ENCODE measurements at regions not wholly inside any gene's neighbourhood (a gene's known extent, or its start where the extent isn't known, plus 50 kb on each side); places are given as distances from the start of the nearest gene placed in this dataset.
"Not testable (repeated sequence)": the region's sequence is repeated elsewhere in the genome, so short reads cannot be mapped to it uniquely, and the experiment has no call there.

DNA sequence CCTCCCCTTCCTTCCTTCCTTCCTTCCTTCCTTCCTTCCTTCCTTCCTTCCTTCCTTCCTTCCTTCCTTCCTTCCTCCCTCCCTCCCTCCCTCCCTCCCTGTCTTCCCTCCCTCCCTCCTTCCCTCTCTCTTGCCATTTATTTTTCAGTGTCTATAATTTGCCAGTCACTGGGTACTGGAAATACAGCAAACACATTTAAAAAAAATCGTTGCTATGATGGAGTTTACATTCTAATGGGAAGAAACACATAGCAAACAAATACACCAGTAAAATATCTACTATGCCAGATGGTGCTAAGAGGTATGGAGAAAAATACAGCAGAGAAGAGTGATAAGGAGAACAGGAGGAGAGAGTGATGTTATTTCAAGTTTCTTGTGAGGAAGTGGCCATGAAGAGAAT, 309.5 kb downstream of the CTH start:
- DNase-seq (ENCODE audit: low spot score in 2 of 2), result no peak
- no peak overlapping the region for H3K4me3 ChIP-seq
- no peak overlapping the region for H3K27ac ChIP-seq
- no peaks in the 10 kb centered on the region for H3K27me3 ChIP-seq
- H3K4me1 ChIP-seq, result no peaks in the 10 kb centered on the region
- WGBS, result 80% methylated on average over 1 of the region's 1 CpG
- peaks cover 4% of the 10 kb centered on the region for H3K9me3 ChIP-seq
- H3K36me3 ChIP-seq, result no peaks in the 10 kb centered on the region
- TF ChIP-seq, protein P1, sequence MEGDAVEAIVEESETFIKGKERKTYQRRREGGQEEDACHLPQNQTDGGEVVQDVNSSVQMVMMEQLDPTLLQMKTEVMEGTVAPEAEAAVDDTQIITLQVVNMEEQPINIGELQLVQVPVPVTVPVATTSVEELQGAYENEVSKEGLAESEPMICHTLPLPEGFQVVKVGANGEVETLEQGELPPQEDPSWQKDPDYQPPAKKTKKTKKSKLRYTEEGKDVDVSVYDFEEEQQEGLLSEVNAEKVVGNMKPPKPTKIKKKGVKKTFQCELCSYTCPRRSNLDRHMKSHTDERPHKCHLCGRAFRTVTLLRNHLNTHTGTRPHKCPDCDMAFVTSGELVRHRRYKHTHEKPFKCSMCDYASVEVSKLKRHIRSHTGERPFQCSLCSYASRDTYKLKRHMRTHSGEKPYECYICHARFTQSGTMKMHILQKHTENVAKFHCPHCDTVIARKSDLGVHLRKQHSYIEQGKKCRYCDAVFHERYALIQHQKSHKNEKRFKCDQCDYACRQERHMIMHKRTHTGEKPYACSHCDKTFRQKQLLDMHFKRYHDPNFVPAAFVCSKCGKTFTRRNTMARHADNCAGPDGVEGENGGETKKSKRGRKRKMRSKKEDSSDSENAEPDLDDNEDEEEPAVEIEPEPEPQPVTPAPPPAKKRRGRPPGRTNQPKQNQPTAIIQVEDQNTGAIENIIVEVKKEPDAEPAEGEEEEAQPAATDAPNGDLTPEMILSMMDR (IDR thresholded peaks at IDR 0.05), result no peak
- TF ChIP-seq EP300 (IDR thresholded peaks at IDR 0.05), result no peak
- no peak for TF ChIP-seq POLR2A (IDR thresholded peaks at IDR 0.05)
- TF ChIP-seq POLR2AphosphoS5 (IDR thresholded peaks at IDR 0.05), result no peak

DNA sequence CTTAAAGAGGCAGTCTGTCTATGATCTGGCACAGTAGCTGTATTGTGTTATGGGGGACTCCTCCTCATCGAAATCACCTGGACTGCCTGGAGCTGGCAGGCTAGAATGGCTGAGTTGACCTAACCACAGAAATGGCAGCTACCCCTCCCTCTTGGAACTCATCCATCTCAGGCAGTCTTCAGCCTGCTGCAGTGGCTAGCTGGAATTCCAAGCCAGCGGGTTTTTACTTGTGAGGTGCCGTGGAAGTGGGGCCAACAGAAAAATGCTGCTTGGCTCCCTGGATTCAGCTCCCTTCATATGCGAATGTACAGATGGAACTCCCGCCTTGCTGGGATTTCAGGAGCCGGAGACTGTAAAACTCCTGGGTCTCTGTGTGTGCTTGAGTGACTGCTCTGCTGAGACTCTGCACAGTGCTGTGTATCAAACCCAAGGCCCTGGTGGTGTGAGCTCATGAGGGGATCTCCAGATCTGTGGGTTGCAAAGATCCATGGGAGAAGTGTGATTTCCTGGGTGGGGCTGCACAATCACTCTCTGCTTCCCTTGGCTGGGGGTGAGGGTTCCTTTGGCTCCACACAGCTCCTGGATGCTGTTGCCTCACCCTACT, 316.9 kb downstream of the CTH start:
- no peak overlapping the region for H3K27ac ChIP-seq
- peaks cover 15% of the 10 kb centered on the region for H3K9me3 ChIP-seq
- no peak overlapping the region for H3K4me3 ChIP-seq
- no peak for DNase-seq (ENCODE audit: low spot score in 2 of 2)
- H3K27me3 ChIP-seq, result no peaks in the 10 kb centered on the region
- 78% methylated on average over 3 of the region's 6 CpGs for WGBS
- H3K36me3 ChIP-seq, result no peaks in the 10 kb centered on the region
- TF ChIP-seq, protein P1 (IDR thresholded peaks at IDR 0.05), result no peak
- TF ChIP-seq EP300 (IDR thresholded peaks at IDR 0.05), result no peak
- no peak for TF ChIP-seq POLR2A (IDR thresholded peaks at IDR 0.05)
- no peak for TF ChIP-seq POLR2AphosphoS5 (IDR thresholded peaks at IDR 0.05)
- H3K4me1 ChIP-seq, result no peaks in the 10 kb centered on the region

DNA sequence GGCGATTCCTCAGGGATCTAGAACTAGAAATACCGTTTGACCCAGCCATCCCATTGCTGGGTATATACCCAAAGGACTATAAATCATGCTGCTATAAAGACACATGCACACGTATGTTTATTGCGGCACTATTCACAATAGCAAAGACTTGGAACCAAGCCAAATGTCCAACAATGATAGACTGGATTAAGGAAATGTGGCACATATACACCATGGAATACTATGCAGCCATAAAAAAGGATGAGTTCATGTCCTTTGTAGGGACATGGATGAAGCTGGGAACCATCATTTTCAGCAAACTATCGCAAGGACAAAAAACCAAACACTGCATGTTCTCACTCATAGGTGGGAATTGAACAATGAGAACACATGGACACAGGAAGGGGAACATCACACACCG, 311.1 kb downstream of the PTGER3 start:
- not testable (repeated sequence) for H3K27me3 ChIP-seq; H3K4me3 ChIP-seq; H3K36me3 ChIP-seq; DNase-seq (ENCODE audit: low spot score in 2 of 2); H3K4me1 ChIP-seq; H3K27ac ChIP-seq; H3K9me3 ChIP-seq
- 95% methylated on average over 6 of the region's 6 CpGs for WGBS

DNA sequence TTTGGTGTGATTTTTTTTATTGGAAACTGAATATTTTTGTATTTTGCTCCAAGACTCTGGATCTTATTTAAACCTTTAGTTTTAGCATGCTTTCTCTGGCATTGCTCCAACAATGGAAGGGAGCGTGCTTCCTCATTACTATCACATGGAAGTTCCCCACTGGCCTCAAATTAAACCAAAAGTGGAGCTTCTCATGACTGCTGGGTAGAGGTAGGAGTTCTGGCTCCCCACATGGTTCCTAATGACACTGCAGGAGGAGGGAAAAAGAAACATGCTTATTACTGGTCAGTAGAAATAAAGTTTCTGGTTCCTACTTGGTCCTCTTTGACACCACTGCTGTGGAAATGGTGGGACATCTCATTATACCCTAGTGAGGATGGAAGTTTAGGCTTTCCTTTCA, 310.5 kb downstream of the PTGER3 start:
- H3K9me3 ChIP-seq, result peaks cover 4% of the 10 kb centered on the region
- no peak overlapping the region for H3K27ac ChIP-seq
- 21% methylated on average over 1 of the region's 1 CpG for WGBS
- H3K4me1 ChIP-seq, result no peaks in the 10 kb centered on the region
- no peak for DNase-seq (ENCODE audit: low spot score in 2 of 2)
- TF ChIP-seq POLR2A (IDR thresholded peaks at IDR 0.05) (no peak), EP300 (IDR thresholded peaks at IDR 0.05) (no peak), POLR2AphosphoS5 (IDR thresholded peaks at IDR 0.05) (no peak)
- TF ChIP-seq, protein P1 (IDR thresholded peaks at IDR 0.05), result no peak
- no peaks in the 10 kb centered on the region for H3K27me3 ChIP-seq
- no peaks in the 10 kb centered on the region for H3K36me3 ChIP-seq
- no peak overlapping the region for H3K4me3 ChIP-seq

DNA sequence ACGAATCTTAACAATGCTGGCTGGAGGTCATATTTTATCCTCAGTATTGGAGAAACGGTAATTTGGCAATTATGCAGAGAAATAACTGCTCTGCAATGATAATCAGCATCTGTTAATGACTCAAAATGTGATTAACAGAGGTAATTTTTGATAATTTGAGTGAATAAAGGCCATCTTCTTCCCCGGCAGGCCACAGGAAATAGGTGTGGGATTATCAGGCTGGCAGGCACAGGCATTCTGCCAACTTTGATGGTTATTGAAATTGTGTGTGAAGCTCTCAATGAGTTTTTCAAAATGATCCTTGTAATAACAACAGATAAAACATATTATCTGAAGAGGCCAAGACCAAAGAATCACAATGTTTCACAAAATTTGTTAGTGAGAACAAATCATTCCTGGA, 309.0 kb downstream of the PTGER3 start:
- WGBS, result 28% methylated on average over 3 of the region's 3 CpGs
- TF ChIP-seq EP300 (IDR thresholded peaks at IDR 0.05), result no peak
- TF ChIP-seq POLR2A (IDR thresholded peaks at IDR 0.05), result no peak
- TF ChIP-seq POLR2AphosphoS5 (IDR thresholded peaks at IDR 0.05), result no peak
- no peak for DNase-seq (ENCODE audit: low spot score in 2 of 2)

DNA sequence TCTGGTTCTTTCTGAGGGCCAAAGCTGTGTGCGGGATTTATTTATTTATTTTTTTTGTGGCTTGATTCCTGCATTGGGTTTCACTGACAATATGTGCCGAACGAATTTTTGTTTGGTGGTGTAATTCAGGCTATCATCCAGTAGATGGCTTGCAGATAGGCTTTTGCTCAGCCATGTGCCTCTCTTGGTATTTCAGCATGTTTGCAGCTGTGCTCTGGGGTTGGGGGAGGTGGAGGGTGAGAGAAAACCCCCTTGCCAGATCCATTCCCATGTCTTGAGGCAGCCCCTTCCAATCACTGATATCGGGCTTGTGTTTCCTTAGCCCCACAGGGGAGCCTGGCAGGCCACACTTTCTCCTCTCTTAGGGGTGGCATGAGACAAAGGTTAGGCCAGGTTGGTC, 302.4 kb downstream of the PTGER3 start:
- Histone ChIP-seq H3K27ac (no peak overlapping the region), H3K9me3 (peaks cover 15% of the 10 kb centered on the region), H3K27me3 (no peaks in the 10 kb centered on the region), H3K4me3 (no peak overlapping the region), H3K36me3 (no peaks in the 10 kb centered on the region), H3K4me1 (no peaks in the 10 kb centered on the region)
- TF ChIP-seq EP300 (IDR thresholded peaks at IDR 0.05) (no peak), POLR2AphosphoS5 (IDR thresholded peaks at IDR 0.05) (no peak), POLR2A (IDR thresholded peaks at IDR 0.05) (no peak)
- TF ChIP-seq, protein P1 (IDR thresholded peaks at IDR 0.05), result no peak
- DNase-seq (ENCODE audit: low spot score in 2 of 2), result no peak
- 71% methylated on average over 4 of the region's 4 CpGs for WGBS

More for the DNA sequence above, 309.0 kb downstream of the PTGER3 start:
- H3K36me3 ChIP-seq, result no peaks in the 10 kb centered on the region
- no peak overlapping the region for H3K27ac ChIP-seq
- H3K27me3 ChIP-seq, result no peaks in the 10 kb centered on the region
- no peaks in the 10 kb centered on the region for H3K4me1 ChIP-seq
- peaks cover 4% of the 10 kb centered on the region for H3K9me3 ChIP-seq
- H3K4me3 ChIP-seq, result no peak overlapping the region

DNA sequence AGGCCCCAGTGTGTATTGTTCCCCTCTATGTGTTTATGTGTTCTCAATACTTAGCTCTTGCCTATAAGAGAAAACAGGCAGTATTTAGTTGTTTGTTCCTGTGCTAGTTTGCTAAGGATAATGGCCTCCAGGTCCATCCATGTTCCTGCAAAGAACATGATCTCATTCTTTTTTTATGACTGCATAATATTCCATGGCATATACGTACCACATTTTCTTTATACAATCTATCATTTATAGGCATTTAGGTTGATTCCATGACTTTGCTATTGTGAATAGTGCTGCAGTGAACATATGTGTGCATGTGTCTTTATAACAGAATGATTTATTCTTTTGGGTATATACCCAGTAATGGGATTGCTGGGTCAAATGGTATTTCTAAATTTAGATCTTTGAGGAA, 301.6 kb downstream of the PTGER3 start:
- not testable (repeated sequence) for H3K27me3 ChIP-seq; H3K4me3 ChIP-seq; H3K36me3 ChIP-seq; H3K4me1 ChIP-seq; H3K27ac ChIP-seq; DNase-seq (ENCODE audit: low spot score in 2 of 2)
- WGBS, result 92% methylated on average over 1 of the region's 1 CpG
- H3K9me3 ChIP-seq, result peaks cover 18% of the 10 kb centered on the region

DNA sequence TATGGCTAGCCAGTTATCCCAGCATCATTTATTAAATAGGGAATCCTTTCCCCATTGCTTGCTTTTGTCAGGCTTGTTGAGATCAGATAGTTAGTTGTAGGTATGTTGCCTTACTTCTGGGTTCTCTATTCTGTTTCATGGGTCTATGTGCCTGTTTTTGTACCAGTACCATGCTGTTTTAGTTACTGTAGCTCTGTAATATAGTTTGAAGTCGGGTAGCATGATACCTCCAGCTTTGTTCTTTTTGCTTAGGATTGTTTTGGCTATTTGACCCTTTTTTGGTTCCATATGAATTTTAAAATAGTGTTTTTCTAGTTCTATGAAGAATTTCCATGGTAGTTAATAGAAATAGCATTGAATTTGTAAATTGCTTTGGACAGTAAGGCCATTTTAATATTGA, 300.5 kb downstream of the PTGER3 start:
- WGBS, result 55% methylated on average over 1 of the region's 1 CpG
- not testable (repeated sequence) for H3K27me3 ChIP-seq; DNase-seq (ENCODE audit: low spot score in 2 of 2); H3K4me1 ChIP-seq; H3K27ac ChIP-seq; H3K4me3 ChIP-seq; H3K36me3 ChIP-seq
- H3K9me3 ChIP-seq, result peaks cover 18% of the 10 kb centered on the region

DNA sequence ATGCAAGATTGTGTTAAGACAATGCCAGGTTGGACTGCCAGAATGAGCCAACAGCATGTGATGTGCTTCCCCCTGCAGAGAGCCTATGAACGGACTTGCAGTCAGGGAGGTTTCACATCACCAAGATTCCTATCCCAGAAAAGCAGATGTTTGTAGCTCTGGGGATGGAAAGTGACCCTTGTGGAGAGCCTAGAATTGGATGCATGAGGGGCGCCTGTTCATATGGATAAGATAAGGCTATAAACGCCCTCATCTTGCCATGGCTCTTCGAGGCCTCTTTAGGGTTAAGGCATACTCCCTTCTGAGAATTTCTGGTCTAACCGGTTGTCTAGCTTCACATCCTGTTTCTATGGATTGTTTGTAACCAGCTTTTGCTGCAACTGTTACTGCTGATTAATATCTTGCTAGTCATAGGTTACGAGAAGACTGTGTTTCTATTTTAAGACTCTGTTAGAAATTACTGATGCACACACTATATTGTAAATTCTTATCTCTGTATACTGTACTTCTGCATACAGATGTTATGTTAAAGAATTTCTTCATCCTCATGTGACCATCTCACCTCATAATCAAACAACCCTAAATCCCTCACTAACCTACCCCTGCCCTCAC, 295.8 kb downstream of the PTGER3 start:
- H3K4me3 ChIP-seq; DNase-seq (ENCODE audit: low spot score in 2 of 2); H3K36me3 ChIP-seq; H3K27ac ChIP-seq; H3K4me1 ChIP-seq; H3K27me3 ChIP-seq: not testable (repeated sequence)
- peaks cover 16% of the 10 kb centered on the region for H3K9me3 ChIP-seq
- 64% methylated on average over 4 of the region's 6 CpGs for WGBS

All from suprapubic skin (tissue), 4 donors.